A673 (cell line): ENCODE measurements at regions not wholly inside any gene's neighbourhood (a gene's known extent, or its start where the extent isn't known, plus 50 kb on each side); places are given as distances from the start of the nearest gene placed in this dataset.

ENCODE experiments used
- BruUV-seq: library from RNA; stranded (reverse); fragments of 400-500 nt; replicated peaks from 2 replicates; lab custom pipeline; 2021; lab: Mats Ljungman, UMichigan
- CTCF ChIA-PET: fragments of 300-600 bp; sonication (Branson Sonifier 250); formaldehyde crosslinking; loops from one replicate; lab custom pipeline; 2022; ENCODE audit warnings: antibody characterized with exemption; lab: Charles Lee
- POLR2A ChIA-PET: fragments of 300-600 bp; sonication (Branson Sonifier 250); formaldehyde crosslinking; loops from one replicate; lab custom pipeline; 2022; ENCODE audit warnings: antibody characterized with exemption; ENCODE audit not compliant: low non-redundant PET; lab: Charles Lee
- DNase-seq: peaks from one replicate; pipeline ENCODE4 v3.0.0-alpha.2; 2015; ENCODE audit warnings: low spot score
- H3K27ac ChIP-seq: fragments of 200-600 bp; sonication (generic); 2 replicates; pipeline ENCODE4 v1.5.1; 2016; ENCODE audit warnings: mixed run types, low read depth, mild to moderate bottlenecking, mixed read lengths, antibody characterized with exemption, low read length; ENCODE audit not compliant: poor library complexity, severe bottlenecking
- H3K27me3 ChIP-seq: fragments of 200-600 bp; sonication (generic); replicated peaks from 2 replicates; pipeline ENCODE4 v1.6.1; 2017; ENCODE audit warnings: mixed run types, low read depth, mild to moderate bottlenecking, mixed read lengths, antibody characterized with exemption, low read length; ENCODE audit not compliant: insufficient read depth, poor library complexity
- H3K36me3 ChIP-seq: fragments of 200-600 bp; sonication (generic); 2 replicates; pipeline ENCODE4 v1.6.1; 2016; ENCODE audit warnings: mixed run types, mild to moderate bottlenecking, mixed read lengths, antibody characterized with exemption, low read length; ENCODE audit not compliant: insufficient read depth, poor library complexity, severe bottlenecking
- H3K4me1 ChIP-seq: fragments of 200-600 bp; sonication (generic); 2 replicates; pipeline ENCODE4 v1.6.1; 2017; ENCODE audit warnings: mixed run types, mild to moderate bottlenecking, mixed read lengths, antibody characterized with exemption, low read length; ENCODE audit not compliant: insufficient read depth, poor library complexity, severe bottlenecking
- H3K4me3 ChIP-seq: fragments of 200-600 bp; sonication (generic); 2 replicates; pipeline ENCODE4 v1.5.1; 2016; ENCODE audit warnings: low read depth, mixed run types, mild to moderate bottlenecking, mixed read lengths, low read length; ENCODE audit not compliant: poor library complexity, severe bottlenecking
- H3K9me3 ChIP-seq: fragments of 200-600 bp; sonication (generic); 2 replicates; pipeline ENCODE4 v1.6.1; 2016; ENCODE audit warnings: mixed run types, low read depth, mild to moderate bottlenecking, mixed read lengths, antibody characterized with exemption, low read length; ENCODE audit not compliant: poor library complexity, severe bottlenecking
- EZH2 ChIP-seq: fragments of 200-600 bp; sonication (generic); IDR thresholded peaks from 2 replicates; pipeline ENCODE4 v1.6.1; 2017; ENCODE audit warnings: borderline replicate concordance, low read depth, mild to moderate bottlenecking, mixed read lengths, antibody characterized with exemption, low read length; ENCODE audit not compliant: poor library complexity, severe bottlenecking
- intact Hi-C: fragments of 100-400 bp; cut with micrococcal nuclease; formaldehyde crosslinking; loops from one replicate; pipeline ENCODE4 v1.10.0; 2022; ENCODE audit not compliant: unreplicated experiment
- TF ChIP-seq, protein P1 (sequence below): fragments of 300-800, 200-600 bp; sonication (generic); conservative IDR thresholded peaks from 2 replicates; pipeline ENCODE4 v1.5.1; 2017; ENCODE audit warnings: low read depth, mild to moderate bottlenecking, antibody characterized with exemption, low read length, moderate library complexity, mixed read lengths

DNA sequence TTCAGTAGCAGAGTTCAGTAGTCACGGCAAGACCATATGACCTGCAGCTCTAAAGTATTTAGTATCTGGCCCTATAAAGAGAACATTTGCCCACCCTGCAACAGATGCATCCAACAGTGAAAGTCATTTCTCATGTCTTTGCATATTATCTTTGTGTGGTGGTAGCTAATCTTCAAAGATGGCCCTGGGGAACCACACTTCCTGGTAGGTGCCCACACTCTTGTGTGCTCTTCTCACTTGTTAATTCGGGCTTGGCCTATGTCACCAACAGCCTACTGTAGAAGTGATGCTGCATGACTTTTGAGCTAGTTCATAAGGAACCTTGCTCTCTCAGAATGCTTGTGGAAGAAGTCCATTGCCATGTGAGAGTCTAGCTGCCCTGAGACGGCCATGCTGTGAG lies 85.6 kb downstream of the MAP1LC3B2 start:
- no peaks in the 10 kb centered on the region for H3K27me3 ChIP-seq
- BruUV-seq = no TSS peak
- H3K9me3 ChIP-seq = no peaks in the 10 kb centered on the region
- no peaks in the 10 kb centered on the region for H3K4me1 ChIP-seq
- H3K36me3 ChIP-seq = no peaks in the 10 kb centered on the region
- TF ChIP-seq, protein P1, sequence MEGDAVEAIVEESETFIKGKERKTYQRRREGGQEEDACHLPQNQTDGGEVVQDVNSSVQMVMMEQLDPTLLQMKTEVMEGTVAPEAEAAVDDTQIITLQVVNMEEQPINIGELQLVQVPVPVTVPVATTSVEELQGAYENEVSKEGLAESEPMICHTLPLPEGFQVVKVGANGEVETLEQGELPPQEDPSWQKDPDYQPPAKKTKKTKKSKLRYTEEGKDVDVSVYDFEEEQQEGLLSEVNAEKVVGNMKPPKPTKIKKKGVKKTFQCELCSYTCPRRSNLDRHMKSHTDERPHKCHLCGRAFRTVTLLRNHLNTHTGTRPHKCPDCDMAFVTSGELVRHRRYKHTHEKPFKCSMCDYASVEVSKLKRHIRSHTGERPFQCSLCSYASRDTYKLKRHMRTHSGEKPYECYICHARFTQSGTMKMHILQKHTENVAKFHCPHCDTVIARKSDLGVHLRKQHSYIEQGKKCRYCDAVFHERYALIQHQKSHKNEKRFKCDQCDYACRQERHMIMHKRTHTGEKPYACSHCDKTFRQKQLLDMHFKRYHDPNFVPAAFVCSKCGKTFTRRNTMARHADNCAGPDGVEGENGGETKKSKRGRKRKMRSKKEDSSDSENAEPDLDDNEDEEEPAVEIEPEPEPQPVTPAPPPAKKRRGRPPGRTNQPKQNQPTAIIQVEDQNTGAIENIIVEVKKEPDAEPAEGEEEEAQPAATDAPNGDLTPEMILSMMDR = no peak
- TF ChIP-seq EZH2 = no peak
- DNase-seq = no peak
- H3K27ac ChIP-seq = no peak overlapping the region
- intact Hi-C loops = no loop called here
- ChIA-PET CTCF (no interaction called here), POLR2A (no interaction called here)
- no peak overlapping the region for H3K4me3 ChIP-seq

DNA sequence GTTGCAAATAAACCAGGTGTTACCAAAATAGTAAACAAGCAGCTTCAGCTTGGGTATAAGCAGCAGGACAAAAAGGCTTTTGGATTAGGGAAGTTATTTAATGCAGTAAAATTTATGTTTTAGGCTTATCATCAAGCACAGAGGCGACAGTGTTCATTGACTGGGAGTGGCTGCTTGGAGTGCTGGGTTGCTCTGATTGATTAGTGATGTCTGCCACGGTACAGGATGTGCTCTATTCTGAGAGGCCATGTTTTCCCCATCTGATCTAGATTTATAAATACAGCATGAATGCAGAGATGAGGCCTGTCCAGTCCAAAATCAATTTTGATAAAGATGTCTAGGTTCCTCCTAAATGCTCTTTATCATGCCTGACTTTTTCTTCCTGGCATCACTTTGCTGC lies 83.5 kb downstream of the MAP1LC3B2 start:
- H3K4me1 ChIP-seq = no peaks in the 10 kb centered on the region
- no TSS peak for BruUV-seq
- intact Hi-C loops = no loop called here
- no peak for TF ChIP-seq EZH2
- TF ChIP-seq, protein P1 = no peak
- H3K27me3 ChIP-seq = no peaks in the 10 kb centered on the region
- DNase-seq = no peak
- H3K36me3 ChIP-seq = no peaks in the 10 kb centered on the region
- ChIA-PET CTCF (no interaction called here), POLR2A (no interaction called here)
- no peak overlapping the region for H3K27ac ChIP-seq
- H3K4me3 ChIP-seq = no peak overlapping the region
- H3K9me3 ChIP-seq = no peaks in the 10 kb centered on the region

DNA sequence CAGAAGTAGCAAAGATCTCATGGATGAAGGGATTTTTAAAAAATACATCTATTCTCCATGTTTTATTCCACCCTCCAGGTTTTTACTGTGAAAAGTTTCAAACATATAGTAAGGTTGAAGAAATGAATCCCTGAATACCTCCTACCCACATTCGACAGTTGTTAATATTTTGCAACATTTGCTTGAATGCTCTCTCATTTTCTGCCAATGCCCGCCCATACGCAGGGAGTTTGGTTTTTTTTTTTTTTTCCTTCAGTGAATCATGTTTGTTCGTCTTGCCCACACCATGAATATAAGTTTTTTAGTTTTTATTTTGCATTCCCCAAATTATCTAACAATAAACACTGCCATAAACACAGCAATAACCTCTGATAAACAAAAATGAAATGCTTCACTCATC lies 82.9 kb downstream of the MAP1LC3B2 start:
- intact Hi-C loops = no loop called here
- ChIA-PET CTCF (no interaction called here), POLR2A (no interaction called here)
- Histone ChIP-seq H3K27ac (no peak overlapping the region), H3K27me3 (no peaks in the 10 kb centered on the region), H3K36me3 (no peaks in the 10 kb centered on the region), H3K9me3 (no peaks in the 10 kb centered on the region), H3K4me1 (no peaks in the 10 kb centered on the region), H3K4me3 (no peak overlapping the region)
- TF ChIP-seq, protein P1 = no peak
- no peak for TF ChIP-seq EZH2
- DNase-seq = no peak
- BruUV-seq = no TSS peak
